SK-N-SH (cell line): ENCODE measurements at regions not wholly inside any gene's neighbourhood (a gene's known extent, or its start where the extent isn't known, plus 50 kb on each side); places are given as distances from the start of the nearest gene placed in this dataset.

ENCODE experiments used
- CTCF ChIA-PET: fragments of 300-600, 350-600 bp; formaldehyde crosslinking; extraction: SDS; loops from one replicate; lab custom pipeline; 2021; lab: Yijun Ruan, JAX
- POLR2A ChIA-PET: fragments of 350-600 bp; sonication (Branson Sonifier 250); formaldehyde crosslinking; extraction: SDS; loops from one replicate; lab custom pipeline; 2020; ENCODE audit warnings: antibody characterized with exemption, inconsistent platforms; lab: Yijun Ruan, JAX
- DNase-seq: peaks from one replicate; pipeline ENCODE4 v3.0.0; 2012
- H2AFZ ChIP-seq: fragments of 200-600 bp; sonication (generic); 2 replicates; pipeline ENCODE4 v1.8.1; 2016; ENCODE audit warnings: antibody characterized with exemption, mild to moderate bottlenecking, low read depth
- H3F3A ChIP-seq: fragments of 200-600 bp; sonication (generic); replicated peaks from 2 replicates; pipeline ENCODE3; 2016; ENCODE audit warnings: antibody characterized with exemption, mild to moderate bottlenecking; ENCODE audit not compliant: insufficient read depth
- H3K27ac ChIP-seq, 2 experiments: fragments of 200-500 bp in 1 of 2; fragments of 200-600 bp in 1 of 2; sonication (Bioruptor generic) in 1 of 2; sonication (generic), shearing (Covaris generic) in 1 of 2; 2 replicates each; pipeline versions ENCODE4 v1.5.1 to v1.6.1; 2014 to 2016; ENCODE audit warnings: low read depth in 2 of 2, inconsistent platforms in 1 of 2, low read length in 1 of 2, mild to moderate bottlenecking in 1 of 2, mixed read lengths in 1 of 2
- H3K27me3 ChIP-seq: fragments of 200-600 bp; sonication (generic), shearing (Covaris generic); 2 replicates; pipeline ENCODE4 v1.6.1; 2016; ENCODE audit warnings: mixed run types; ENCODE audit not compliant: insufficient read depth
- H3K36me3 ChIP-seq, 2 experiments: fragments of 200-500 bp in 1 of 2; fragments of 200-600 bp in 1 of 2; sonication (Bioruptor generic) in 1 of 2; sonication (generic) in 1 of 2; replicated peaks in 1 of 2; 2 replicates each; pipeline versions ENCODE3 to v1.5.1; 2014 to 2016; ENCODE audit warnings: low read length in 1 of 2, mild to moderate bottlenecking in 1 of 2; ENCODE audit not compliant: insufficient read depth in 2 of 2, control insufficient read depth in 1 of 2
- H3K4me1 ChIP-seq, 2 experiments: fragments of 200-500 bp in 1 of 2; fragments of 200-600 bp in 1 of 2; sonication (Bioruptor generic) in 1 of 2; sonication (generic), shearing (Covaris generic) in 1 of 2; 2 replicates each; pipeline versions ENCODE4 v1.5.1 to v1.6.1; 2014 to 2016; ENCODE audit warnings: low read depth in 1 of 2, low read length in 1 of 2, mixed run types in 1 of 2; ENCODE audit not compliant: insufficient read depth in 2 of 2, control insufficient read depth in 1 of 2
- H3K4me2 ChIP-seq: fragments of 200-600 bp; sonication (generic), shearing (Covaris generic); 2 replicates; pipeline ENCODE4 v1.6.1; 2017; ENCODE audit warnings: mixed run types
- H3K4me3 ChIP-seq, 2 experiments: fragments of 200-500 bp in 1 of 2; fragments of 200-600 bp in 1 of 2; sonication (Bioruptor generic) in 1 of 2; sonication (generic), shearing (Covaris generic) in 1 of 2; 2 replicates each; pipeline versions ENCODE4 v1.5.1 to v1.8.1; 2014 to 2016; ENCODE audit warnings: low read depth in 2 of 2, inconsistent platforms in 1 of 2, low read length in 1 of 2, mild to moderate bottlenecking in 1 of 2, mixed read lengths in 1 of 2, moderate library complexity in 1 of 2
- H3K79me2 ChIP-seq: fragments of 200-600 bp; sonication (generic); 2 replicates; pipeline ENCODE4 v1.8.1; 2017; ENCODE audit warnings: mild to moderate bottlenecking; ENCODE audit not compliant: insufficient read depth
- H3K9ac ChIP-seq: fragments of 200-600 bp; sonication (generic); 2 replicates; pipeline ENCODE4 v1.6.1; 2017; ENCODE audit warnings: mixed run types
- H3K9me2 ChIP-seq: fragments of 200-600 bp; sonication (generic); 2 replicates; pipeline ENCODE4 v1.6.1; 2017; ENCODE audit warnings: mixed run types
- H3K9me3 ChIP-seq: fragments of 200-600 bp; sonication (generic); 2 replicates; pipeline ENCODE4 v1.6.1; 2017; ENCODE audit warnings: mixed run types, mild to moderate bottlenecking, moderate library complexity
- H4K20me1 ChIP-seq: fragments of 200-600 bp; sonication (generic); 2 replicates; pipeline ENCODE4 v1.6.1; 2017; ENCODE audit warnings: mild to moderate bottlenecking, mixed run types; ENCODE audit not compliant: insufficient read depth
- CHD2 ChIP-seq: fragments of 150-350 bp; IDR thresholded peaks from 2 replicates; pipeline ENCODE4 v1.6.1; 2018; ENCODE audit warnings: low read length; ENCODE audit not compliant: partially characterized antibody
- ELF1 ChIP-seq: IDR thresholded peaks from 2 replicates; pipeline ENCODE4 v1.4.0; 2012
- FOXM1 ChIP-seq: IDR thresholded peaks from 2 replicates; pipeline ENCODE4 v1.4.0; 2012; ENCODE audit warnings: low read depth, mild to moderate bottlenecking
- RCOR1 ChIP-seq: fragments of 150-350 bp; IDR thresholded peaks from 2 replicates; pipeline ENCODE4 v1.6.1; 2017; ENCODE audit warnings: antibody characterized with exemption, low read length
- RXRA ChIP-seq: IDR thresholded peaks from 2 replicates; pipeline ENCODE4 v1.4.0; 2012; ENCODE audit warnings: low read depth, mild to moderate bottlenecking, borderline replicate concordance
- SMC3 ChIP-seq: IDR thresholded peaks from 2 replicates; pipeline ENCODE4 v1.6.1; 2012; ENCODE audit warnings: low read depth, low read length, improper control_type of control experiment
- YY1 ChIP-seq: IDR thresholded peaks from 2 replicates; pipeline ENCODE4 v1.4.0; 2012; ENCODE audit warnings: low read depth, mild to moderate bottlenecking
- WGBS: methylation state at CpG from one replicate; pipeline ENCODE4 v1.1.6; 2017; ENCODE audit warnings: low lambda C conversion rate; 5-methylcytosine and 5-hydroxymethylcytosine counted together
- TF ChIP-seq, protein P1 (sequence below): IDR thresholded peaks from 2 replicates; pipeline ENCODE4 v1.6.1; 2012; ENCODE audit warnings: mild to moderate bottlenecking, low read depth, low read length, moderate library complexity
- TF ChIP-seq, protein P2 (sequence below): fragments of 200-600 bp; sonication (generic); IDR thresholded peaks from 2 replicates; pipeline ENCODE4 v1.6.1; 2017; ENCODE audit warnings: antibody characterized with exemption, mild to moderate bottlenecking, moderate library complexity

DNA sequence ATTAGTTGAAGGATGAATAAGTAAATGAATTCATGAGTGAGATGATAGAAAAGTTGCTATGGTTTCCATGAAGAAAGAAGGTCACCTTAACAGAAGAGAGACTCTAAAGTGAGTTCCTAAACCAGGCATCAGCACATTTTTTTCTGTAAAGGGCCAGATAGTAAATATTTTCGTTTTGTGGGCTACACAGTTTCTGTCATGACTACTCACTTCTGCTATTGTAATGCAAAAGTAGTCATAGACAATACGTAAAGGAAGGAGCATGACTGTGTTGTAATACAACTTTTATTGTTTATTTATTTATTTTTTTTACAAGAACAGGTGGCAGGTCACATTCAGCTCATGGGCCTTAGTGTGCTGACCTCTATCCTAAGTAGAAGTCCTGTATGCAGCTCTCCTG, 426.1 kb upstream of the DYNLRB2 start:
- Histone ChIP-seq H3K36me3 (no peaks in the 10 kb centered on the region), H3K4me1 (no peaks in the 10 kb centered on the region; a peak in 1 of 4 replicates), H3K4me3 (no peak overlapping the region), H2AFZ (no peak overlapping the region), H3K4me2 (no peak overlapping the region), H3K79me2 (no peaks in the 10 kb centered on the region), H3K27ac (no peak overlapping the region), H3F3A (no peaks in the 10 kb centered on the region), H3K27me3 (no peaks in the 10 kb centered on the region), H3K9me3 (no peaks in the 10 kb centered on the region), H4K20me1 (no peaks in the 10 kb centered on the region), H3K9ac (no peak overlapping the region), H3K9me2 (no peaks in the 10 kb centered on the region)
- DNase-seq: no peak
- 23% methylated on average over 2 of the region's 2 CpGs for WGBS
- POLR2A ChIA-PET: no interaction called here
- CTCF ChIA-PET: interaction anchor here (0.6 to 1.1 kb wide), 2 partner anchors 10 to 16 kb away, joined by 3 to 4 read pairs; no protein-coding TSS in a partner anchor
- no peak for TF ChIP-seq FOXM1
- TF ChIP-seq SMC3: no peak

DNA sequence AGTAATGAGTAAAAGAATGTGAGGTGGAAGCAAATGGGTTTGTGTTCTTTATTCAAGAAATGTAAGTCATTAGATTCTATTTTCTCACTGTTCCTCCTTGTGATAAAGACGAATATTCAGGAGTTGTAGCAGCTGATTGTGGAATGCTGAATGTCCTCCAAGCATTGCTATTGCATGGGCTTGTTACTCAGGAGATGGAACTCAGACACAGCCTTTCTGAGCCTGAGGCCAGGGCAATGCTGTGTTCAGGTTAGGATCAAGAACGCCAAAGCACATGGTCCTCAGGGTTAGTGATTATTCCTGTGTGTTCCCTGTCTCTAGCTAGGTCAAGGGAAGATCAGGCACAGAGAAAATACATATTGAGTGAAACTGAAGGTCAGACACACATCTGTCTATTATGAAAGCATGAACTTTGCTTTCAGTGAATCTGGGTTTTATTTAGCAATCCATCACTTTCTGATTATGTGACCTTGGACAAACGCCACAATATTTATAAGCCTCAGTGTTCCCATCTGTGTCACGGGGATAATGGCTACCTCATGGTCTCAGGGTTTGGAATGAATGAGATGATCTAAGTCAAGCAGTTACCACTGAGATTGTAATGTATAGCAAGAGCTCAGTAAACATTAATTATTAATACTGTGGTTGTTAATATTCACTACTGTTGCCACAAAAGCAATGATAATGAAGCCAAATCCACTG, 426.8 kb upstream of the DYNLRB2 start:
- TF ChIP-seq RXRA (no peak), CHD2 (no peak), RCOR1 (no peak), ELF1 (no peak), YY1 (no peak), FOXM1 (no peak)
- TF ChIP-seq, protein P1, sequence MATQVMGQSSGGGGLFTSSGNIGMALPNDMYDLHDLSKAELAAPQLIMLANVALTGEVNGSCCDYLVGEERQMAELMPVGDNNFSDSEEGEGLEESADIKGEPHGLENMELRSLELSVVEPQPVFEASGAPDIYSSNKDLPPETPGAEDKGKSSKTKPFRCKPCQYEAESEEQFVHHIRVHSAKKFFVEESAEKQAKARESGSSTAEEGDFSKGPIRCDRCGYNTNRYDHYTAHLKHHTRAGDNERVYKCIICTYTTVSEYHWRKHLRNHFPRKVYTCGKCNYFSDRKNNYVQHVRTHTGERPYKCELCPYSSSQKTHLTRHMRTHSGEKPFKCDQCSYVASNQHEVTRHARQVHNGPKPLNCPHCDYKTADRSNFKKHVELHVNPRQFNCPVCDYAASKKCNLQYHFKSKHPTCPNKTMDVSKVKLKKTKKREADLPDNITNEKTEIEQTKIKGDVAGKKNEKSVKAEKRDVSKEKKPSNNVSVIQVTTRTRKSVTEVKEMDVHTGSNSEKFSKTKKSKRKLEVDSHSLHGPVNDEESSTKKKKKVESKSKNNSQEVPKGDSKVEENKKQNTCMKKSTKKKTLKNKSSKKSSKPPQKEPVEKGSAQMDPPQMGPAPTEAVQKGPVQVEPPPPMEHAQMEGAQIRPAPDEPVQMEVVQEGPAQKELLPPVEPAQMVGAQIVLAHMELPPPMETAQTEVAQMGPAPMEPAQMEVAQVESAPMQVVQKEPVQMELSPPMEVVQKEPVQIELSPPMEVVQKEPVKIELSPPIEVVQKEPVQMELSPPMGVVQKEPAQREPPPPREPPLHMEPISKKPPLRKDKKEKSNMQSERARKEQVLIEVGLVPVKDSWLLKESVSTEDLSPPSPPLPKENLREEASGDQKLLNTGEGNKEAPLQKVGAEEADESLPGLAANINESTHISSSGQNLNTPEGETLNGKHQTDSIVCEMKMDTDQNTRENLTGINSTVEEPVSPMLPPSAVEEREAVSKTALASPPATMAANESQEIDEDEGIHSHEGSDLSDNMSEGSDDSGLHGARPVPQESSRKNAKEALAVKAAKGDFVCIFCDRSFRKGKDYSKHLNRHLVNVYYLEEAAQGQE: no peak
- TF ChIP-seq, protein P2, sequence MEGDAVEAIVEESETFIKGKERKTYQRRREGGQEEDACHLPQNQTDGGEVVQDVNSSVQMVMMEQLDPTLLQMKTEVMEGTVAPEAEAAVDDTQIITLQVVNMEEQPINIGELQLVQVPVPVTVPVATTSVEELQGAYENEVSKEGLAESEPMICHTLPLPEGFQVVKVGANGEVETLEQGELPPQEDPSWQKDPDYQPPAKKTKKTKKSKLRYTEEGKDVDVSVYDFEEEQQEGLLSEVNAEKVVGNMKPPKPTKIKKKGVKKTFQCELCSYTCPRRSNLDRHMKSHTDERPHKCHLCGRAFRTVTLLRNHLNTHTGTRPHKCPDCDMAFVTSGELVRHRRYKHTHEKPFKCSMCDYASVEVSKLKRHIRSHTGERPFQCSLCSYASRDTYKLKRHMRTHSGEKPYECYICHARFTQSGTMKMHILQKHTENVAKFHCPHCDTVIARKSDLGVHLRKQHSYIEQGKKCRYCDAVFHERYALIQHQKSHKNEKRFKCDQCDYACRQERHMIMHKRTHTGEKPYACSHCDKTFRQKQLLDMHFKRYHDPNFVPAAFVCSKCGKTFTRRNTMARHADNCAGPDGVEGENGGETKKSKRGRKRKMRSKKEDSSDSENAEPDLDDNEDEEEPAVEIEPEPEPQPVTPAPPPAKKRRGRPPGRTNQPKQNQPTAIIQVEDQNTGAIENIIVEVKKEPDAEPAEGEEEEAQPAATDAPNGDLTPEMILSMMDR: no peak
- TF ChIP-seq, all 33 proteins: peak for 0
- Histone ChIP-seq H3K9me2 (no peaks in the 10 kb centered on the region), H3K9ac (no peak overlapping the region), H3K36me3 (no peaks in the 10 kb centered on the region), H3K4me3 (no peak overlapping the region), H3K79me2 (no peaks in the 10 kb centered on the region), H2AFZ (no peak overlapping the region), H3K27me3 (no peaks in the 10 kb centered on the region), H3K9me3 (no peaks in the 10 kb centered on the region), H3K4me2 (no peak overlapping the region), H3K4me1 (no peaks in the 10 kb centered on the region), H4K20me1 (no peaks in the 10 kb centered on the region), H3K27ac (no peak overlapping the region), H3F3A (no peaks in the 10 kb centered on the region)
- POLR2A ChIA-PET: no interaction called here
- WGBS: 30% methylated on average over 4 of the region's 4 CpGs
- CTCF ChIA-PET: no interaction called here
- DNase-seq: no peak
